HepG2 (cell line): ENCODE measurements at regions not wholly inside any gene's neighbourhood (a gene's known extent, or its start where the extent isn't known, plus 50 kb on each side); places are given as distances from the start of the nearest gene placed in this dataset.

ENCODE experiments used
- ATAC-seq: fragments of 200-7000 bp; cut with Tn5 transposase; 3 replicates; pipeline ENCODE4 v1.9.1; 2020; ENCODE audit warnings: mild to moderate bottlenecking, moderate library complexity
- BruUV-seq: library from RNA; stranded (reverse); fragments of 400-500 nt; replicated peaks from 2 replicates; lab custom pipeline; 2021; lab: Mats Ljungman, UMichigan
- CTCF ChIA-PET: fragments of 300-600 bp; formaldehyde crosslinking; extraction: SDS; loops from one replicate; lab custom pipeline; 2021; ENCODE audit warnings: low total read pairs, inconsistent platforms, low intra/inter-chr PET ratio; lab: Yijun Ruan, JAX
- POLR2A ChIA-PET: fragments of 350-600 bp; sonication (Branson Sonifier 250); formaldehyde crosslinking; loops from one replicate; lab custom pipeline; 2020; ENCODE audit warnings: antibody characterized with exemption, inconsistent platforms; lab: Yijun Ruan, JAX
- DNase-seq: peaks from one replicate; pipeline ENCODE4 v3.0.0-alpha.2; 2015; ENCODE audit warnings: low spot score
- FAIRE-seq: peaks from 3 replicates; lab custom pipeline; 2011; peaks lifted over from hg19 to GRCh38; lab: Jason Lieb, UNC
- H2AFZ ChIP-seq: one replicate; pipeline ENCODE4 v1.6.1; 2011; ENCODE audit warnings: low read length, inconsistent platforms
- H3K27ac ChIP-seq: fragments of 300-600 bp; 3 replicates; pipeline ENCODE4 v1.8.0; 2011; ENCODE audit warnings: mixed run types, mild to moderate bottlenecking, mixed read lengths, low read length, inconsistent platforms; ENCODE audit not compliant: insufficient read depth; ENCODE audit errors: extremely low read length
- H3K27me3 ChIP-seq, 2 experiments: fragments of 200-600 bp in 1 of 2; 2 replicates in 1 of 2; 3 replicates in 1 of 2; pipeline versions ENCODE4 v1.6.0 to v1.8.0; 2011; ENCODE audit warnings: low read length in 2 of 2, mild to moderate bottlenecking in 2 of 2, moderate library complexity in 2 of 2, inconsistent platforms in 1 of 2; ENCODE audit not compliant: insufficient read depth in 2 of 2, control insufficient read depth in 1 of 2
- H3K36me3 ChIP-seq, 2 experiments: fragments of 200-600 bp in 1 of 2; replicated peaks in 1 of 2; 2 replicates in 1 of 2; 3 replicates in 1 of 2; pipeline versions ENCODE4 v1.5.1 to v1.8.0; 2011; ENCODE audit warnings: low read length in 2 of 2, inconsistent platforms in 1 of 2; ENCODE audit not compliant: insufficient read depth in 2 of 2, control insufficient read depth in 1 of 2
- H3K4me1 ChIP-seq: 2 replicates; pipeline ENCODE4 v1.5.1; 2012; ENCODE audit warnings: low read length, inconsistent platforms; ENCODE audit not compliant: insufficient read depth
- H3K4me2 ChIP-seq: 2 replicates; pipeline ENCODE4 v1.6.0; 2011; ENCODE audit warnings: low read depth, low read length, inconsistent platforms
- H3K4me3 ChIP-seq, 3 experiments: fragments of 200-600 bp in 1 of 3; sonication (generic), shearing (Covaris generic) in 1 of 3; replicated peaks in 1 of 3; 2 replicates each; pipeline ENCODE4 v1.5.1; 2011 to 2016; ENCODE audit warnings: low read length in 3 of 3, inconsistent platforms in 2 of 3, low read depth in 2 of 3, mild to moderate bottlenecking in 2 of 3, control low read depth in 1 of 3, mixed read lengths in 1 of 3; ENCODE audit not compliant: insufficient read depth in 1 of 3
- H3K79me2 ChIP-seq: one replicate; pipeline ENCODE4 v1.6.1; 2011; ENCODE audit warnings: low read length, inconsistent platforms; ENCODE audit not compliant: insufficient read depth
- H3K9ac ChIP-seq: 2 replicates; pipeline ENCODE4 v1.6.0; 2011; ENCODE audit warnings: mild to moderate bottlenecking, low read depth, low read length, inconsistent platforms; ENCODE audit not compliant: insufficient read depth
- H3K9me3 ChIP-seq: 2 replicates; pipeline ENCODE4 v1.5.1; 2012; ENCODE audit warnings: mild to moderate bottlenecking, low read length
- H4K20me1 ChIP-seq: 2 replicates; pipeline ENCODE4 v1.6.0; 2011; ENCODE audit warnings: inconsistent platforms, mild to moderate bottlenecking, low read length, moderate library complexity; ENCODE audit not compliant: insufficient read depth
- FOXK1 ChIP-seq: sonication (generic); formaldehyde crosslinking; IDR thresholded peaks from 2 replicates; pipeline ENCODE4 v1.4.0; 2020; ENCODE audit warnings: low read depth, missing genetic modification reagents, borderline replicate concordance
- HOXA7 ChIP-seq: sonication (generic); formaldehyde crosslinking; IDR thresholded peaks from 2 replicates; pipeline ENCODE4 v1.8.1; 2022; ENCODE audit warnings: mild to moderate bottlenecking, missing genetic modification reagents, moderate library complexity
- NRL ChIP-seq: sonication (generic); formaldehyde crosslinking; IDR thresholded peaks from 2 replicates; pipeline ENCODE4 v1.5.0; 2020; ENCODE audit warnings: missing genetic modification reagents, mild to moderate bottlenecking, moderate library complexity, borderline replicate concordance
- TBX3 ChIP-seq: fragments of 450-650 bp; IDR thresholded peaks from 2 replicates; pipeline ENCODE4 v1.6.1; 2017; ENCODE audit warnings: antibody characterized with exemption, mild to moderate bottlenecking, inconsistent platforms, borderline replicate concordance
- ZNF431 ChIP-seq: sonication (generic); formaldehyde crosslinking; IDR thresholded peaks from 2 replicates; pipeline ENCODE4 v1.9.0; 2022; ENCODE audit warnings: missing genetic modification reagents, low read depth, mild to moderate bottlenecking, borderline replicate concordance
- ZNF567 ChIP-seq: sonication (generic); formaldehyde crosslinking; IDR thresholded peaks from 2 replicates; pipeline ENCODE4 v1.8.1; 2023; ENCODE audit warnings: mild to moderate bottlenecking, missing genetic modification reagents, borderline replicate concordance
- ZNF841 ChIP-seq: sonication (generic); formaldehyde crosslinking; IDR thresholded peaks from 2 replicates; pipeline ENCODE4 v1.8.1; 2023; ENCODE audit warnings: missing genetic modification reagents, borderline replicate concordance
- WGBS: methylation state at CpG from one replicate; pipeline ENCODE4 v1.1.6; 2017; ENCODE audit warnings: low lambda C conversion rate; 5-methylcytosine and 5-hydroxymethylcytosine counted together
- in situ Hi-C: cut with HindIII; loops from 2 replicates; pipeline ENCODE4 v1.10.0; 2017; ENCODE audit warnings: low pct_unique_long_range_greater_than_20kb; ENCODE audit not compliant: extremely low pct_ligation_motif_present
- intact Hi-C: fragments of 100-400 bp; cut with micrococcal nuclease; formaldehyde crosslinking; loops from one replicate; pipeline ENCODE4 v1.10.0; 2022; ENCODE audit not compliant: unreplicated experiment

DNA sequence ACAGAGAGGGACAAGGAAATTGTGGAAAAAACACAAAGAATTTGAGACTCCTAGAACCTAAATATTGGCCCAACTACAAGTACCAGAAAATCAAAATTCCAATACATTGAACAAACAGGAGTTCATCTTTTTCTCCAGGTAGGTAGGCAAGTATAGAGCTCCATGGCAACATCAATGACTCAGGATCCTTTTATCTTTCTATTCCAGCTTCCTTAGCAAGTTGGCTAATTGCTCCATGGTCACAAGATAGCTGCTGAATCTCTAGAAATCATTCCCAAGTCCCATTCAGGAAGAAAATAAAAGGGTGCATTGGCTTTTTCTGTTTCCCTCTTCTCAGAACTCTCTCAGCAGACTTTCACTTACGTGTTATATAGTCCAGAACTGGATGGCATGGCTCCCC is 117.9 kb upstream of the MAN2A1 start:
- Histone ChIP-seq H4K20me1 (no peaks in the 10 kb centered on the region), H3K4me3 (no peak overlapping the region), H3K9me3 (no peaks in the 10 kb centered on the region), H3K36me3 (no peaks in the 10 kb centered on the region), H3K27ac (no peak overlapping the region), H3K4me1 (no peaks in the 10 kb centered on the region; the same call in 1 of the 2 replicates), H2AFZ (no peak overlapping the region), H3K79me2 (no peaks in the 10 kb centered on the region), H3K27me3 (no peaks in the 10 kb centered on the region), H3K4me2 (no peak overlapping the region), H3K9ac (no peak overlapping the region)
- intact Hi-C loops (no loop called here), in situ Hi-C loops (no loop called here)
- FAIRE-seq, result no peak
- ChIA-PET CTCF (no interaction called here), POLR2A (no interaction called here)
- no peak for DNase-seq
- WGBS, result 0% methylated on average over 1 of the region's 1 CpG
- TF ChIP-seq FOXK1, result no peak
- TF ChIP-seq TBX3, result no peak
- no peak for TF ChIP-seq ZNF431 (CRISPR knock-in tag)
- TF ChIP-seq HOXA7 (CRISPR knock-in tag), result no peak
- no peak for TF ChIP-seq ZNF567 (CRISPR knock-in tag)
- ATAC-seq, result no peak
- no TSS peak for BruUV-seq

DNA sequence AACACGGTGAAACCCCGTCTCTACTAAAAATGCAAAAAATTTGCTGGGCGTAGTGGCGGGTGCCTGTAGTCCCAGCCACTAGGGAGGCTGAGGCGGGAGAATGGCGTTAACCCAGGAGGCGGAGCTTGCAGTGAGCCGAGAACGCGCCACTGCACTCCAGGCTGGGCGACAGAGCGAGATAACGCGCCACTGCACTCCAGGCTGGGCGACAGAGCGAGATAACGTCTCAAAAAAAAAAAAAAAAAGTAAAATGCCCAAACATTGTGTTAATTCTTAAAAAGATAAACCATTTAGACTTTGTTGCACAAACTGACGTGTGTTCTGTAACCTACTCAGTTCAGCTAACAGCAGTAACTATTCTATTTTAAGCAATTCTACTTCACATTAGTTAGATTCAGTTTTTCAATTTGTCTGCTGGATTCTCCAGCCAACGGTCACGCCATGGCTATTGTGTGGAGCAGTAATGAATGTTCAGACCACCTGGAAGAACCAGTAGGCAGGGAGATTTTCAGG is 119.3 kb upstream of the MAN2A1 start:
- no peaks in the 10 kb centered on the region for H3K79me2 ChIP-seq
- no peaks in the 10 kb centered on the region for H4K20me1 ChIP-seq
- no peaks in the 10 kb centered on the region for H3K9me3 ChIP-seq
- POLR2A ChIA-PET, result no interaction called here
- ATAC-seq, result no peak
- H3K4me3 ChIP-seq, result no peak overlapping the region
- BruUV-seq, result no TSS peak
- H3K4me1 ChIP-seq, result no peaks in the 10 kb centered on the region; the same call in 1 of the 2 replicates
- no peak overlapping the region for H3K9ac ChIP-seq
- TF ChIP-seq ZNF841 (CRISPR knock-in tag), result no peak
- TF ChIP-seq NRL, result no peak
- CTCF ChIA-PET, result no interaction called here
- no peak overlapping the region for H2AFZ ChIP-seq
- no peaks in the 10 kb centered on the region for H3K36me3 ChIP-seq
- no peaks in the 10 kb centered on the region for H3K27me3 ChIP-seq
- no peak for DNase-seq
- no peak for FAIRE-seq
- in situ Hi-C loops (no loop called here), intact Hi-C loops (no loop called here)
- WGBS, result 68% methylated on average over 20 of the region's 20 CpGs
- H3K4me2 ChIP-seq, result no peak overlapping the region
- no peak overlapping the region for H3K27ac ChIP-seq
